HG03442 (cell line): ENCODE measurements at regions not wholly inside any gene's neighbourhood (a gene's known extent, or its start where the extent isn't known, plus 50 kb on each side); places are given as distances from the start of the nearest gene placed in this dataset.

Source experiments
- ATAC-seq: cut with Tn5 transposase; IDR thresholded peaks from one replicate; pipeline ENCODE4 v1.9.1; 2021; ENCODE audit warnings: mild to moderate bottlenecking, moderate library complexity; ENCODE audit not compliant: unreplicated experiment

- ATAC-seq: no peak
Observed at GRCh38 chr11:13907678-13908077, 54.8 kb upstream of the SPON1 start.

GRCh38 chr11:13908535-13908934 is 54.0 kb upstream of the SPON1 start:
- no peak for ATAC-seq
